Kidney glomerular epithelial cell (primary cell): ENCODE measurements at regions not wholly inside any gene's neighbourhood (a gene's known extent, or its start where the extent isn't known, plus 50 kb on each side); places are given as distances from the start of the nearest gene placed in this dataset.
"Not testable (repeated sequence)": the region's sequence is repeated elsewhere in the genome, so short reads cannot be mapped to it uniquely, and the experiment has no call there.

Experiments
- DNase-seq: peaks from one replicate; lab custom pipeline; 2025; lab: John Stamatoyannopoulos, UW

DNA sequence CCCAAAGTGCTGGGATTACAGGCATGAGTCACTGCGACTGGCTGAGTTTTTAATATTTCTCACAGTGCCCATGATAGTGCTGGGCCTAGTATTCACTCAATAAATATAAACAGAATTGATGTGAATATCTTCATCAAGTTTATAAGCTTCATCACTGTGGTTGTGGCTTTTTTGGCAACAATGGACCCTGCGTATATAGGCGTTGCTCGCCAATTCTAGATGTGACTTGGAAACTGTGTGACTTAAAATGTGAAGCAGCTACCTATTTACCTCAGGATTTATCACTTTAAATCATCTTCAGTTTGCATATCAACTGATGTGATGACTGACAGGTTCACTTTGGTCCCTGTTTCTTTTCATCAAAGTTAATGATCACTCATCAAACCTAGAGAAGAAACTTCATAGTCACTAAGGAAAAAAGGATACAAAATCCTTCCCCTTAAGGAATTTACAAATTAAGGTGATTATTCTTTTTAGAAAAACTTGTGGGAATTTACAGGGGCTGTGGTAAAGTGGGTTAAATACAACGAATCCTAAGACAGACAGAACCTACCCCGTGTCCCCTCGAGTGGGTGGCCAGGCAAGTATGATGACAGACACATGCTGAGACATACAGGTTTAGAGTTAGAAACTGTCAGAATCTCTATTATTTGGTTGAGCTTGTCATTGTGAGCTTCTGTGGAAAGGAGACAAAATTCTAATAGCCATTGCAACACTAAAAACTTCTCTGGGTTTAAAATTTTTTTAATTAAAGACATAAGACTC is 101.3 kb downstream of the AKAP11 start:
- no peak for DNase-seq

GRCh38 chr13:42375663-42376062 is 103.7 kb downstream of the AKAP11 start:
- DNase-seq = no peak

- no peak for DNase-seq
Measured at GRCh38 chr13:42377640-42378382, 105.9 kb downstream of the AKAP11 start.

- DNase-seq = no peak
Measured at GRCh38 chr13:42378383-42378780, 106.4 kb downstream of the AKAP11 start.

GRCh38 chr13:42379241-42379640 is 107.3 kb downstream of the AKAP11 start:
- DNase-seq = no peak

- DNase-seq = no peak
Measured at GRCh38 chr13:42380420-42381164, 108.6 kb downstream of the AKAP11 start.

DNA sequence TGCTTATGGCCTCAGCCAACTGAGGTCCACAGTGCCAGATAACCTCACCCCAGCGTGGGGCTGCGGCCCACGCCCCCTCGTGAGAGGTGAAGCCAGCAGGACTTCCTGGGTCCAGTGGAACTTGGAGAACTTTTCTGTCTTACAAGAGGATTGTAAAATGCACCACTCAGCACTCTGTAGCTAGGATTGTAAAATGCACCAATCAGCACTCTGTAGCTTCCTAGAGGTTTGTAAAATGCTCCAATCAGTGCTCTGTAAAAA is 109.1 kb downstream of the AKAP11 start:
- no peak for DNase-seq

GRCh38 chr13:42381426-42381825 is 109.5 kb downstream of the AKAP11 start:
- DNase-seq = not testable (repeated sequence)

GRCh38 chr13:42383025-42383424 is 111.1 kb downstream of the AKAP11 start:
- no peak for DNase-seq

GRCh38 chr13:42384265-42384664 is 112.3 kb downstream of the AKAP11 start:
- peak; percentile 20 for DNase-seq

- no peak for DNase-seq
Measured at GRCh38 chr13:42388326-42388725, 116.4 kb downstream of the AKAP11 start.

DNA sequence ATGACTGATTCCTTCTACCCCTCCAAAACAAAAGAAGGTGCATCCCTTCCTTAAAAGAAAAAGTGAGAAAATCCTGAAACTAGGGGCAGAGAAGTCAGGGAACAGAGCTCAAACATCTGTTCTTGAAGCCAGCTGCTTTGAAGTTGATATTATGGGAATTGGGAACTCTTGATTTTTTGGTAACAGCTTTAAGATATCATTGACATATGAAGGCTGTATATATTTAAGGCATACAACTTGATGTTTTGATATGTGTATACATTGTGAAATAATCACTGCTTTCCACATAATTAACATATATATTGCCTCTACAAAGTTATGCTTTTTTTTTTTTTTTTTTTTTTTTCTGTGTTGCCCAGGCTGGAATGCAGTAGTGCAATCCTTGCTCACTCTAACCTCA is 117.1 kb downstream of the AKAP11 start:
- DNase-seq = no peak

DNA sequence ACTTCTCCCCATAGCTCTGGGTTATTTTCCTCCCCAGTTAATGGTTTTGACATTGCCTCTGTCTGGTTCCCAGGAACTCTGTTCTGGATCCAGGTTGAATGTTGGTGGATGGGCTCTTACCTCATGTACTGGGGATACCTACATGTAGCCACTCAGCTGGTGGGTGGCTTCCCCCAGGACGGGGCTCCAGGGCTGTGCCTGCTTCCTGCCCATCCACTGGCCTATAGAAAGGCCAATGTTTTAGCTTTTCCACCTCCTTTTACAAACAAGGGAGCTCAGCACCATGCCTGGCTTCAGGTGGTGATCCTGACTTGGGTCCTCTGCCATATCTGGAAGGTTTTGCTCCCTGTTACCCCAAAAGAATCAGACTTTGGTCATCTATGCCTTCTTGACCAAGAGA is 120.2 kb downstream of the AKAP11 start:
- no peak for DNase-seq

DNA sequence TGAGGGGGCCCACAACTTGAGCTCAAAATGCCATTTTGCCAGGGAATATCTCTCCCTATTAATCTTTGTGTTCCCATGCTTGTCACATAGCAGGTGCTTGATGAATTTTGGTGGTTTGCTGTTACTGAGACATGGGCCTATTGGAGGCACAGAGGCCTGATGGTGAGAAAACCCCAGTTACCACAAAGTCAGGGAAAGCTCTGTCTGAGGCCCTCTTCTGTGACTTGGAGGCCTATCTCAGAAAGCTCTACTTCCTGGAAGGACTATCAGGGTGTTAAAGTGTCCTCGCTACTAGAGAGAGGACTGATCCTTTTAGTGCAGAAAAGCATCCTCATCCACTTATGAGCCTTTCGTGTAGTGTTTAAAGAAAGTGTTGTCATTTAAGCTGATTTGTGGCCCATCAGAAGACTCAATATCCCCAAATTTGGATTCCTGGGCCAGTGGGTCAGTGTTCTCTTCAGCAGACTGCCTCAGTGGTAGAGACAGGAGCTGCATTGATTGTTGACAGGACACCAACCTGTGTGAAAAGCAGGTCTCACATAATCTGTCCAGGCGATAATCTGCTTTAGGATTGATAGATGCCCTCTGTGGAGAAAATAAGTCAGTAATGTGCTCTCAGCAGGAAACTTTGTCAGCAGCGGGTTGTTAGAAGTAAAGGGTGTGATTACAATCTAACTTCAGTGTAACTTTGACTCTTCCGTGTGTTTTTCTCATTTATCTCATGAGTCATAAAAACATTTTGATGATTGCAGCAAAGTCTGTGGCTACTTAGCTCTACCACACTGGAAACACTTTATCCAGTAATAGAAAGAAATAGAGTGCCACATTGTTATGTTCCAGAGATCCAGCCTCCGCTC is 121.0 kb downstream of the AKAP11 start:
- no peak for DNase-seq

DNA sequence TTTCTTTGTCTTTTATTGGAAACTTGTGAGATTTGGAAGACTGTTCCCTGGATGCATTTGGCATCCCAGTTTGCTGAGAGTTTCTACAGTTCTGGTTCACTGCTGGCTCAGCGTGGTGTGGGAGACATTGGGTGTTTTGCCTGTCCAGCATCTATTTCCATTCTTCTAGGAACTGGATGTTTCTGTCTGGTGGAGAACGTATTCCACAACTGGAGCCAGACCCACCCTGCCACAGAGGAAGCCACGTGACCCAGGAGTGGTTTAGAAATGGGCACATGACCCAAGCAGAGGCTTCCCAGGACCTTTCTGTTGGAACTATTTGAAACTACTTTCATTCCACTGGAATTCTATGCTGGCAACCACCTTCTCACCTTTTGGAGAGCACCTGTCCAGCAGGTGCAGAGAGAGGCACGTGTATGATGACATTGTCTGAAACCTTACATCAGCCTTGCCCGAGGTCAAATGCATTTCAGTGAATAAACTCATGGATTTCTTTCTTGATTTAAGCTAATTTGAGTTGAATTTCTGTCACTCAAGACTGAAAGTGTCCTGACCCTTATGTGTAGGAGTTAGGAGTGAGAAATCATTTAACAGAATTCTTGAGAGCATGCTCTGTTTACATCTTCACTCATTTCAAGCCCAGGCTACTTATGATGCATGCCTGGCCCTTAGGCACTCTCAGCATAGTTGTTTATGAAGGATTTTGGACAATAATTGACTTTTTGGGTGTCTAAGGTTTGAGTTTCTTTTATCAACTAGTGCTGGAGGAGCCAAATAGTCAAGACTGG is 121.8 kb downstream of the AKAP11 start:
- no peak for DNase-seq

GRCh38 chr13:42394361-42394708 is 122.4 kb downstream of the AKAP11 start:
- no peak for DNase-seq

- DNase-seq = no peak
Measured at GRCh38 chr13:42394711-42395085, 122.7 kb downstream of the AKAP11 start.

DNA sequence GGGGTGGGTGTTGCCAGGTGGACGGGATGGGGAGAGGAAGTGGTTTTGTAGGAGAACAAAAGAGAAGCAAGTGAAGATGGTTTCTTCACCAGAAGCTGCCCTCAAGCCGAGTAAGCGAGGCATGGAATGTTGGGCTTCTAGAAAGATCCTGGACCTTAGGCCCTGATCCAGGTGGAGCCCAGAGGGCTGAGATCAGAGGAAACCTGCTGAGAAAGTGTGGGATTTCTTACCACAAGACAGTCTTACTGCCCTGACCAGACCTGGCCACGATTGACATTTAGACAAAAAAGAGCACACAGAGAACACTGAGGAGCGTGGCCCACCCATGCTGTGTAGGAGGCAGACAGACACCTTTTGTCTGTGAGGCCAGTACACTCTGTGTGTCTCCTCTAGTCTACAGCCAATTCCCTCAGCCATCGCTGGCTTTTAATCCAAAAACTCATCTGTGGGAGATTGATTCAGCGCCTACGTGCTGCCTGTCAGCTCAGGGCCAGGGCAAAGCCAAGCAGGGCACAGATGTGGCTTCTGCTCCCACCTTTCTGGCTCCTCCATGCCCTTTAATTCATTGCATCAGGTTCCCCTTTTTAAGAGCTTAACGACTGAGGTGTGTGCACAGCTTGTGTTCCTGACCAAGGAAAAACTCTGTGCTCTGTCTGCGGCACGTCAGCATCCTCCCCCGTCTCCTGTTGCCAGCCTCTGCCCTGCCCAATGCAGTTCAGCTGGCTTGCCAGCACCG is 123.3 kb downstream of the AKAP11 start:
- DNase-seq = no peak

- DNase-seq = no peak
Measured at GRCh38 chr13:42396501-42396900, 124.5 kb downstream of the AKAP11 start.

GRCh38 chr13:42396901-42397655 is 125.1 kb downstream of the AKAP11 start:
- no peak for DNase-seq
